ENCODE measurements at regions not wholly inside any gene's neighbourhood (a gene's known extent, or its start where the extent isn't known, plus 50 kb on each side); places are given as distances from the start of the nearest gene placed in this dataset.

GRCh38 chr17:71392715-71393567 lies 727.9 kb upstream of the SOX9 start:
- no peaks in the 10 kb centered on the region for H3K36me3 Mint-ChIP-seq
- H3K4me3 ChIP-seq (ENCODE audit: low read length), result no peak overlapping the region
- H3K4me3 Mint-ChIP-seq, result no peak overlapping the region
- no peaks in the 10 kb centered on the region for H3K27me3 ChIP-seq (ENCODE audit: insufficient read depth, low read length, poor library complexity, severe bottlenecking)
- no peaks in the 10 kb centered on the region for H3K36me3 ChIP-seq (ENCODE audit: insufficient read depth, low read length)
- POLR2A ChIA-PET, result no interaction called here
- H3K9me3 ChIP-seq (ENCODE audit: low read length), result no peaks in the 10 kb centered on the region
- CTCF ChIA-PET, result no interaction called here
- no peaks in the 10 kb centered on the region for H3K4me1 ChIP-seq (ENCODE audit: insufficient read depth, low read length)
- DNase-seq, result no peak
- no peaks in the 10 kb centered on the region for H3K4me1 Mint-ChIP-seq
- H3K27ac Mint-ChIP-seq, result no peak overlapping the region
- H3K9me3 Mint-ChIP-seq, result peaks cover 4 to 26% (median 5%) of the 10 kb centered on the region in 5 donors
- no peak overlapping the region for H3K27ac ChIP-seq (ENCODE audit: low read depth, low read length)
- H3K27me3 Mint-ChIP-seq, result no peaks in the 10 kb centered on the region

GRCh38 chr17:71395901-71396300 lies 724.9 kb upstream of the SOX9 start:
- ChIA-PET CTCF (no interaction called here), POLR2A (no interaction called here)
- Histone ChIP-seq H3K4me3 (ENCODE audit: low read length) (no peak overlapping the region), H3K9me3 (ENCODE audit: low read length) (no peaks in the 10 kb centered on the region), H3K27me3 (ENCODE audit: insufficient read depth, low read length, poor library complexity, severe bottlenecking) (no peaks in the 10 kb centered on the region), H3K27ac (ENCODE audit: low read depth, low read length) (no peak overlapping the region), H3K4me1 (ENCODE audit: insufficient read depth, low read length) (no peaks in the 10 kb centered on the region), H3K36me3 (ENCODE audit: insufficient read depth, low read length) (no peaks in the 10 kb centered on the region)
- H3K36me3 Mint-ChIP-seq, result no peaks in the 10 kb centered on the region
- DNase-seq, result no peak
- H3K27me3 Mint-ChIP-seq, result no peaks in the 10 kb centered on the region
- H3K4me1 Mint-ChIP-seq, result no peaks in the 10 kb centered on the region
- H3K27ac Mint-ChIP-seq, result no peak overlapping the region
- H3K4me3 Mint-ChIP-seq, result no peak overlapping the region
- peaks cover 0 to 21% (median 2%) of the 10 kb centered on the region in 5 donors for H3K9me3 Mint-ChIP-seq

GRCh38 chr17:71396711-71397110 lies 724.1 kb upstream of the SOX9 start:
- H3K9me3 Mint-ChIP-seq, result peaks cover 0 to 15% (median 3%) of the 10 kb centered on the region in 5 donors
- H3K4me3 Mint-ChIP-seq, result no peak overlapping the region
- Histone ChIP-seq H3K36me3 (ENCODE audit: insufficient read depth, low read length) (no peaks in the 10 kb centered on the region), H3K4me1 (ENCODE audit: insufficient read depth, low read length) (no peaks in the 10 kb centered on the region), H3K9me3 (ENCODE audit: low read length) (no peaks in the 10 kb centered on the region), H3K27ac (ENCODE audit: low read depth, low read length) (no peak overlapping the region), H3K4me3 (ENCODE audit: low read length) (no peak overlapping the region), H3K27me3 (ENCODE audit: insufficient read depth, low read length, poor library complexity, severe bottlenecking) (no peaks in the 10 kb centered on the region)
- H3K27ac Mint-ChIP-seq, result no peak overlapping the region
- DNase-seq, result no peak
- ChIA-PET CTCF (no interaction called here), POLR2A (no interaction called here)
- no peaks in the 10 kb centered on the region for H3K4me1 Mint-ChIP-seq
- no peaks in the 10 kb centered on the region for H3K36me3 Mint-ChIP-seq
- H3K27me3 Mint-ChIP-seq, result no peaks in the 10 kb centered on the region

GRCh38 chr17:71398025-71398424 lies 722.8 kb upstream of the SOX9 start:
- CTCF ChIA-PET, result no interaction called here
- Mint-ChIP-seq H3K9me3 (peaks cover 0 to 12% (median 5%) of the 10 kb centered on the region in 5 donors), H3K27ac (no peak overlapping the region), H3K27me3 (no peaks in the 10 kb centered on the region), H3K36me3 (no peaks in the 10 kb centered on the region), H3K4me1 (no peaks in the 10 kb centered on the region), H3K4me3 (no peak overlapping the region)
- Histone ChIP-seq H3K9me3 (ENCODE audit: low read length) (no peaks in the 10 kb centered on the region), H3K27ac (ENCODE audit: low read depth, low read length) (no peak overlapping the region), H3K27me3 (ENCODE audit: insufficient read depth, low read length, poor library complexity, severe bottlenecking) (no peaks in the 10 kb centered on the region), H3K36me3 (ENCODE audit: insufficient read depth, low read length) (no peaks in the 10 kb centered on the region), H3K4me1 (ENCODE audit: insufficient read depth, low read length) (no peaks in the 10 kb centered on the region), H3K4me3 (ENCODE audit: low read length) (no peak overlapping the region)
- POLR2A ChIA-PET, result no interaction called here
- DNase-seq, result no peak

GRCh38 chr17:71398800-71399219 lies 722.0 kb upstream of the SOX9 start:
- Mint-ChIP-seq H3K4me1 (no peaks in the 10 kb centered on the region), H3K36me3 (no peaks in the 10 kb centered on the region), H3K27me3 (peaks cover 0 to 2% of the 10 kb centered on the region in 2 donors), H3K9me3 (peaks cover 0 to 12% (median 8%) of the 10 kb centered on the region in 5 donors), H3K27ac (no peak overlapping the region), H3K4me3 (no peak overlapping the region)
- no peaks in the 10 kb centered on the region for H3K9me3 ChIP-seq (ENCODE audit: low read length)
- H3K36me3 ChIP-seq (ENCODE audit: insufficient read depth, low read length), result no peaks in the 10 kb centered on the region
- CTCF ChIA-PET, result no interaction called here
- H3K4me1 ChIP-seq (ENCODE audit: insufficient read depth, low read length), result no peaks in the 10 kb centered on the region
- H3K27me3 ChIP-seq (ENCODE audit: insufficient read depth, low read length, poor library complexity, severe bottlenecking), result no peaks in the 10 kb centered on the region
- DNase-seq, result no peak
- no peak overlapping the region for H3K4me3 ChIP-seq (ENCODE audit: low read length)
- POLR2A ChIA-PET, result no interaction called here
- no peak overlapping the region for H3K27ac ChIP-seq (ENCODE audit: low read depth, low read length)

- no peak for DNase-seq
- no peaks in the 10 kb centered on the region for H3K4me1 Mint-ChIP-seq
- H3K27me3 Mint-ChIP-seq, result peaks cover 0 to 2% of the 10 kb centered on the region in 2 donors
- H3K4me1 ChIP-seq (ENCODE audit: insufficient read depth, low read length), result no peaks in the 10 kb centered on the region
- ChIA-PET CTCF (no interaction called here), POLR2A (no interaction called here)
- H3K27ac ChIP-seq (ENCODE audit: low read depth, low read length), result no peak overlapping the region
- no peaks in the 10 kb centered on the region for H3K36me3 ChIP-seq (ENCODE audit: insufficient read depth, low read length)
- H3K27me3 ChIP-seq (ENCODE audit: insufficient read depth, low read length, poor library complexity, severe bottlenecking), result no peaks in the 10 kb centered on the region
- H3K9me3 ChIP-seq (ENCODE audit: low read length), result no peaks in the 10 kb centered on the region
- peaks cover 0 to 15% (median 10%) of the 10 kb centered on the region in 5 donors for H3K9me3 Mint-ChIP-seq
- no peak overlapping the region for H3K27ac Mint-ChIP-seq
- H3K36me3 Mint-ChIP-seq, result no peaks in the 10 kb centered on the region
- H3K4me3 ChIP-seq (ENCODE audit: low read length), result no peak overlapping the region
- no peak overlapping the region for H3K4me3 Mint-ChIP-seq
Observed at GRCh38 chr17:71399221-71399620, 721.6 kb upstream of the SOX9 start.

GRCh38 chr17:71399649-71400048 lies 721.2 kb upstream of the SOX9 start:
- no peak overlapping the region for H3K4me3 ChIP-seq (ENCODE audit: low read length)
- no peak overlapping the region for H3K27ac ChIP-seq (ENCODE audit: low read depth, low read length)
- CTCF ChIA-PET, result no interaction called here
- Mint-ChIP-seq H3K4me3 (no peak overlapping the region), H3K9me3 (peaks cover 0 to 19% (median 10%) of the 10 kb centered on the region in 5 donors), H3K4me1 (no peaks in the 10 kb centered on the region), H3K36me3 (no peaks in the 10 kb centered on the region), H3K27ac (no peak overlapping the region), H3K27me3 (peaks cover 0 to 2% of the 10 kb centered on the region in 2 donors)
- H3K27me3 ChIP-seq (ENCODE audit: insufficient read depth, low read length, poor library complexity, severe bottlenecking), result no peaks in the 10 kb centered on the region
- DNase-seq, result no peak
- no peaks in the 10 kb centered on the region for H3K4me1 ChIP-seq (ENCODE audit: insufficient read depth, low read length)
- no peaks in the 10 kb centered on the region for H3K36me3 ChIP-seq (ENCODE audit: insufficient read depth, low read length)
- POLR2A ChIA-PET, result no interaction called here
- H3K9me3 ChIP-seq (ENCODE audit: low read length), result no peaks in the 10 kb centered on the region

GRCh38 chr17:71402007-71402406 lies 718.8 kb upstream of the SOX9 start:
- H3K4me1 ChIP-seq (ENCODE audit: insufficient read depth, low read length), result no peaks in the 10 kb centered on the region
- H3K27ac Mint-ChIP-seq, result no peak overlapping the region
- H3K4me3 ChIP-seq (ENCODE audit: low read length), result no peak overlapping the region
- H3K27me3 ChIP-seq (ENCODE audit: insufficient read depth, low read length, poor library complexity, severe bottlenecking), result no peaks in the 10 kb centered on the region
- POLR2A ChIA-PET, result no interaction called here
- H3K36me3 Mint-ChIP-seq, result no peaks in the 10 kb centered on the region
- H3K27ac ChIP-seq (ENCODE audit: low read depth, low read length), result no peak overlapping the region
- H3K9me3 Mint-ChIP-seq, result peaks cover 0 to 19% (median 10%) of the 10 kb centered on the region in 5 donors
- CTCF ChIA-PET, result no interaction called here
- H3K9me3 ChIP-seq (ENCODE audit: low read length), result no peaks in the 10 kb centered on the region
- H3K4me3 Mint-ChIP-seq, result no peak overlapping the region
- no peaks in the 10 kb centered on the region for H3K36me3 ChIP-seq (ENCODE audit: insufficient read depth, low read length)
- H3K4me1 Mint-ChIP-seq, result no peaks in the 10 kb centered on the region
- no peak for DNase-seq
- H3K27me3 Mint-ChIP-seq, result peaks cover 0 to 2% of the 10 kb centered on the region in 2 donors

All from CD8-positive, alpha-beta memory T cell (primary cell).